ENCODE measurements at regions not wholly inside any gene's neighbourhood (a gene's known extent, or its start where the extent isn't known, plus 50 kb on each side); places are given as distances from the start of the nearest gene placed in this dataset.

DNA sequence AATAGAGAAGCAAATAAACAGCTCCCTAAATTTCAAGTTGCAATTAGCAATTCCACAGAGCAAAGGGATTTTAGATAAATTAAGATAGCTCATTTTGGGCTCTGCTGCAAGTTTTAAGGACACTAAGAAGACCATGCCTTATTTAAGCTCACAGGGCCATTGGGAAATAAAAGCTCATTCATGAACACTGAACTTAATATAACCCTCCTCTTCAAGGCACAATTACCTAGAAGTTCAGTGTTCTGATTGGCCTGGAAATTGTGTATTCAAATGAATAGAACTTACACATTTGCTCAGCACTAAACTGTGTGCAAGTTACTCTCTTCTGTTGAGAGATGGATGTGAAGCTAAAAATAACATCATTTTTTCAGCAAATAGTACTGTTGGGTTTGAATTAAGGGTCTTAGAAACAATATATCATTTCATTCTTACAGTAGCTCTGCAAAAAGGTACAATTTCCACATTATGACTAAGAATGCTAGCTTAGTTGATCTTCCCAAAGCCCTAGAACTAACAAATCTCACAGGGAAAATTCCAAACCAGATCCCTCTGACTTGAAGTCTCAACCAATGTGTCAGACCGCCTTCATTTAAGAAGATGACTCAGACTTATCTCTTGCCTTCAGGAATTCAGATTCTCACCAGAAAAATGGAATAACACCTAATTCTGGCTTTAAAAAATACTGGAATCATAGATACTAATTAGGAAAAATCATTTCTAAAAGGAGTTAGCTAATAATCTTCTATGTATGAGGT is 87.4 kb upstream of the LRRC55 start:
- TF ChIP-seq, protein P1, sequence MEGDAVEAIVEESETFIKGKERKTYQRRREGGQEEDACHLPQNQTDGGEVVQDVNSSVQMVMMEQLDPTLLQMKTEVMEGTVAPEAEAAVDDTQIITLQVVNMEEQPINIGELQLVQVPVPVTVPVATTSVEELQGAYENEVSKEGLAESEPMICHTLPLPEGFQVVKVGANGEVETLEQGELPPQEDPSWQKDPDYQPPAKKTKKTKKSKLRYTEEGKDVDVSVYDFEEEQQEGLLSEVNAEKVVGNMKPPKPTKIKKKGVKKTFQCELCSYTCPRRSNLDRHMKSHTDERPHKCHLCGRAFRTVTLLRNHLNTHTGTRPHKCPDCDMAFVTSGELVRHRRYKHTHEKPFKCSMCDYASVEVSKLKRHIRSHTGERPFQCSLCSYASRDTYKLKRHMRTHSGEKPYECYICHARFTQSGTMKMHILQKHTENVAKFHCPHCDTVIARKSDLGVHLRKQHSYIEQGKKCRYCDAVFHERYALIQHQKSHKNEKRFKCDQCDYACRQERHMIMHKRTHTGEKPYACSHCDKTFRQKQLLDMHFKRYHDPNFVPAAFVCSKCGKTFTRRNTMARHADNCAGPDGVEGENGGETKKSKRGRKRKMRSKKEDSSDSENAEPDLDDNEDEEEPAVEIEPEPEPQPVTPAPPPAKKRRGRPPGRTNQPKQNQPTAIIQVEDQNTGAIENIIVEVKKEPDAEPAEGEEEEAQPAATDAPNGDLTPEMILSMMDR (IDR thresholded peaks at IDR 0.05) = no peak
- no peak for TF ChIP-seq POLR2A (IDR thresholded peaks at IDR 0.05)

Data from sigmoid colon (tissue), 3 donors.